Esophagus mucosa (tissue), 1 donor: ENCODE measurements at regions not wholly inside any gene's neighbourhood (a gene's known extent, or its start where the extent isn't known, plus 50 kb on each side); places are given as distances from the start of the nearest gene placed in this dataset.
A peak's percentile ranks its signal among the peaks of the same experiment; 100 is the strongest.

Source experiments
- ATAC-seq: fragments of 200-7000 bp; cut with Tn5 transposase; one replicate; pipeline ENCODE4 v1.9.1; 2020
- donor health status: DM: yes; HTN: yes; CAD: no.

DNA sequence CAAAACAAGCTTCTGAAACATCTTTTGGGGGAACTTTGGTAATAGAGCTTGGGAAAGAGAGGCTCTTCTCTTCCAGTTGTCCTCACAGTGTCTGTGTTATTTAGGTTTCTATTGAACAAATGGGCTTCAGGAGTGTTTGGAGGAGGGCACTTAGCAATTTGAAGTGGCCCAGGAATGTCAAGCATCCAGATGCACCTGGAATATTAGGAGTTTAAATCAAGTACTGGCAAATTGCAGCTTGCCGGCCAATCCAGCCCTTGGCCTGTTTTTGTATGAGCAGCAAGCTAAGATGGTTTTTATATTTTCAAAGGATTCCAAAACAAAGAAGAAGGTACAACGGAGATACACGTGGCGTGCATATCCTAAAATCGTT is 94.7 kb downstream of the CCDC185 start:
- no peak for ATAC-seq

DNA sequence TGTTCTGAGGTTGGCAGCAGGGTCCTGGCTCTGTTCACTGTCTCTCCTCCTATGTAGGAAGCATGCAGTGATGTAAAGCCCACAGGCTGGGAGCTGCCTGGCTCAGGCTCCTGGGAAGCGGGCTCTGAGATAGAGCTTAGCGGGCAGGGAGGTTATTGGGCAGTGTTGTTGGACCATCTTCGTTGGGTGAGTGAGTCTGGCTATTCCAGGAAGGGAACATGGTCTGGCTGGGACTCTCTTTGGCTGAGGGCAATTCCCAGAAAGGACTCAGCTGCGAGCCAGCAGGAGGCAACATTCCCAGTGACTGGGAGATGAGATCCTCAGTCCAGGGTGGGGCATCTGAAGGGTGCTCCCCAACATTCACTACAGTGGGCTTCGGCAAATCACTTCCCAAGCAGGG is 96.2 kb downstream of the CCDC185 start:
- no peak for ATAC-seq

DNA sequence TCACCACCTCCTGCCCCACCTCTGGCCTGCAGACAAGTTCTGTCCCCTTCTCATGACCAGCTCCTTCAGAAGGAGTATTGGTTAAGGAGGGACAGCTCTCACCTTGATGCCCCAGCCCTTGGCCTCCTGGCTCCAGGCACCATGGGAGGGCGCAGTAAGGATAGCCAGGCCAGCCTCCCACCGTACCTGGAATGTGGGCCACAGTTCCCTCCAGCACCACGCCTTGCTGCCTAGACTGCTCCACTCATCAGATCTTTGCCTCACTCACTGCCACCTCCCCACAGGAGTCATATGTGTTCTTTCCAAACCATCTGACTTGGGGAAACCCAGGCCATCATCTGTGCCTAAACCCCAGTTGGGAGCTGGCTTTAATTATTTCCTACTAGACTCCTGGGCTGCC is 97.0 kb downstream of the CCDC185 start:
- peak; percentile 27 for ATAC-seq
